ENCODE measurements at regions not wholly inside any gene's neighbourhood (a gene's known extent, or its start where the extent isn't known, plus 50 kb on each side); places are given as distances from the start of the nearest gene placed in this dataset.

DNA sequence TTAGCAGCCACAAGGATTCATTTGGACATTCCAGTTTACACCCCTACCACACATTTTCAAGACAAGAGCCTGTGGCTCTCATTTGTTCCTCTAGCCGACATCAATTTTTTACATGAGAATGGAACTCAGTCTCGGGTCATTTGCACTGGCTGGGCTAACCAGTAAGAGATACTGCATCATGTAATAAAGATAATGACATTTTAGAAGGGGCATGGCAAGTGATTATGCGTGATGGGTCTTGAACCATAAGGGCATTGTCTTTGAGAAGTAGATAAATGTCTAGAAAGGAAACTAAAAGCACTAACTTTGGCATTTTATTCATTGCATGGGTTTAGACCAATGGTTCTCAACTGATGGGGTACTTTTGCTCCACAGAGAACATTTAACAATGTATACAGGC is 146.0 kb upstream of the GRM7 start:
- TF ChIP-seq EP300 (IDR thresholded peaks at IDR 0.05): no peak
- TF ChIP-seq, protein P1, sequence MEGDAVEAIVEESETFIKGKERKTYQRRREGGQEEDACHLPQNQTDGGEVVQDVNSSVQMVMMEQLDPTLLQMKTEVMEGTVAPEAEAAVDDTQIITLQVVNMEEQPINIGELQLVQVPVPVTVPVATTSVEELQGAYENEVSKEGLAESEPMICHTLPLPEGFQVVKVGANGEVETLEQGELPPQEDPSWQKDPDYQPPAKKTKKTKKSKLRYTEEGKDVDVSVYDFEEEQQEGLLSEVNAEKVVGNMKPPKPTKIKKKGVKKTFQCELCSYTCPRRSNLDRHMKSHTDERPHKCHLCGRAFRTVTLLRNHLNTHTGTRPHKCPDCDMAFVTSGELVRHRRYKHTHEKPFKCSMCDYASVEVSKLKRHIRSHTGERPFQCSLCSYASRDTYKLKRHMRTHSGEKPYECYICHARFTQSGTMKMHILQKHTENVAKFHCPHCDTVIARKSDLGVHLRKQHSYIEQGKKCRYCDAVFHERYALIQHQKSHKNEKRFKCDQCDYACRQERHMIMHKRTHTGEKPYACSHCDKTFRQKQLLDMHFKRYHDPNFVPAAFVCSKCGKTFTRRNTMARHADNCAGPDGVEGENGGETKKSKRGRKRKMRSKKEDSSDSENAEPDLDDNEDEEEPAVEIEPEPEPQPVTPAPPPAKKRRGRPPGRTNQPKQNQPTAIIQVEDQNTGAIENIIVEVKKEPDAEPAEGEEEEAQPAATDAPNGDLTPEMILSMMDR (IDR thresholded peaks at IDR 0.05): no peak
